GM23338 (cell line): ENCODE measurements at regions not wholly inside any gene's neighbourhood (a gene's known extent, or its start where the extent isn't known, plus 50 kb on each side); places are given as distances from the start of the nearest gene placed in this dataset.

Experiments
- ATAC-seq: fragments of 200-7000 bp; cut with Tn5 transposase; 3 replicates; pipeline ENCODE4 v1.9.1; 2020
- DNase-seq: peaks from one replicate; pipeline ENCODE4 v3.0.0-alpha.2; 2015; ENCODE audit warnings: low spot score
- H2AFZ ChIP-seq: fragments of 200-600 bp; sonication (generic); 2 replicates; pipeline ENCODE4 v1.8.0; 2016; ENCODE audit warnings: antibody characterized with exemption, mild to moderate bottlenecking, moderate library complexity
- H3F3A ChIP-seq: fragments of 200-600 bp; sonication (generic); replicated peaks from 2 replicates; pipeline ENCODE4 v1.8.0; 2017; ENCODE audit warnings: antibody characterized with exemption, mixed run types, low read depth
- H3K27ac ChIP-seq: fragments of 200-600 bp; sonication (generic); 2 replicates; pipeline ENCODE4 v1.6.1; 2016; ENCODE audit warnings: low read depth
- H3K27me3 ChIP-seq: fragments of 200-600 bp; sonication (generic); 2 replicates; pipeline ENCODE4 v1.8.0; 2016; ENCODE audit warnings: mild to moderate bottlenecking, mixed run types, moderate library complexity; ENCODE audit not compliant: insufficient read depth
- H3K36me3 ChIP-seq: fragments of 200-600 bp; sonication (generic); 2 replicates; pipeline ENCODE4 v1.8.0; 2016; ENCODE audit warnings: mild to moderate bottlenecking; ENCODE audit not compliant: insufficient read depth
- H3K4me1 ChIP-seq: fragments of 200-600 bp; sonication (generic); 2 replicates; pipeline ENCODE4 v1.8.0; 2016; ENCODE audit warnings: mild to moderate bottlenecking, moderate library complexity; ENCODE audit not compliant: insufficient read depth
- H3K4me2 ChIP-seq: fragments of 200-600 bp; sonication (generic); 2 replicates; pipeline ENCODE4 v1.7.1; 2017; ENCODE audit warnings: mixed run types
- H3K4me3 ChIP-seq: fragments of 200-600 bp; sonication (generic); 2 replicates; pipeline ENCODE4 v1.6.1; 2016; ENCODE audit warnings: mixed run types
- H3K79me2 ChIP-seq: fragments of 200-600 bp; sonication (generic); replicated peaks from 2 replicates; pipeline ENCODE4 v1.8.0; 2017; ENCODE audit warnings: mild to moderate bottlenecking; ENCODE audit not compliant: insufficient read depth
- H3K9me2 ChIP-seq: fragments of 200-600 bp; sonication (generic); 2 replicates; pipeline ENCODE4 v1.8.0; 2017; ENCODE audit not compliant: insufficient read depth
- H4K20me1 ChIP-seq: fragments of 200-600 bp; sonication (generic); replicated peaks from 2 replicates; pipeline ENCODE4 v1.8.0; 2017; ENCODE audit warnings: mild to moderate bottlenecking; ENCODE audit not compliant: insufficient read depth
- H3K27ac Mint-ChIP-seq: 2 replicates; pipeline ENCODE4 v1.8.0; 2020; ENCODE audit warnings: inconsistent platforms, mild to moderate bottlenecking, moderate library complexity, mixed read lengths
- H3K27me3 Mint-ChIP-seq: 3 replicates; pipeline ENCODE4 v1.8.0; 2022; ENCODE audit warnings: low read depth, mild to moderate bottlenecking, moderate library complexity, mixed read lengths, inconsistent platforms; ENCODE audit not compliant: insufficient read depth, poor library complexity
- H3K36me3 Mint-ChIP-seq: 3 replicates; pipeline ENCODE4 v1.8.0; 2021; ENCODE audit warnings: low read depth, mild to moderate bottlenecking, inconsistent platforms, moderate library complexity, mixed read lengths
- H3K4me1 Mint-ChIP-seq: 3 replicates; pipeline ENCODE4 v1.8.0; 2020; ENCODE audit warnings: mild to moderate bottlenecking, inconsistent platforms, mixed read lengths
- H3K4me3 Mint-ChIP-seq: 3 replicates; pipeline ENCODE4 v1.8.0; 2021; ENCODE audit warnings: moderate library complexity, mild to moderate bottlenecking, inconsistent platforms, mixed read lengths
- H3K9me3 Mint-ChIP-seq: 3 replicates; pipeline ENCODE4 v1.8.0; 2020; ENCODE audit warnings: moderate library complexity, mild to moderate bottlenecking, inconsistent platforms, mixed read lengths
- CREB1 ChIP-seq: fragments of 250-450 bp; sonication (Bioruptor Pico); IDR thresholded peaks from 2 replicates; pipeline ENCODE4 v1.5.0; 2020; ENCODE audit warnings: low read depth, mild to moderate bottlenecking, moderate library complexity
- EZH2phosphoT487 ChIP-seq: fragments of 200-600 bp; sonication (generic); IDR thresholded peaks from one replicate; pipeline ENCODE4 v1.8.1; 2018; ENCODE audit warnings: antibody characterized with exemption; ENCODE audit not compliant: unreplicated experiment
- ZNF114 ChIP-seq: fragments of 250-450 bp; sonication (Bioruptor Pico); IDR thresholded peaks from 2 replicates; pipeline ENCODE4 v1.5.0; 2020; ENCODE audit warnings: mild to moderate bottlenecking, moderate library complexity
- ZNF331 ChIP-seq: fragments of 250-450 bp; sonication (Bioruptor Pico); IDR thresholded peaks from 2 replicates; pipeline ENCODE4 v1.5.0; 2020; ENCODE audit warnings: low read depth, mild to moderate bottlenecking, moderate library complexity
- ZNF462 ChIP-seq: fragments of 250-450 bp; sonication (Bioruptor Pico); IDR thresholded peaks from 2 replicates; pipeline ENCODE4 v1.5.0; 2020; ENCODE audit warnings: mild to moderate bottlenecking, moderate library complexity
- TF ChIP-seq, protein P1 (sequence below): IDR thresholded peaks from one replicate; pipeline ENCODE4 v1.6.1; 2018; ENCODE audit warnings: antibody characterized with exemption; ENCODE audit not compliant: unreplicated experiment
- TF ChIP-seq, protein P2 (sequence below): IDR thresholded peaks from 2 replicates; pipeline ENCODE4 v1.6.1; 2016; ENCODE audit warnings: antibody characterized with exemption
- TF ChIP-seq, protein P3 (sequence below), 2 experiments: fragments of 200-600 bp in 1 of 2; sonication (generic) in 1 of 2; conservative IDR thresholded peaks; 2 replicates each; pipeline versions ENCODE4 v1.5.1 to v1.6.1; 2016 to 2017; ENCODE audit warnings: antibody characterized with exemption in 2 of 2, low read depth in 2 of 2, mild to moderate bottlenecking in 2 of 2, moderate library complexity in 1 of 2

GRCh38 chr5:83848941-83849340, 128.3 kb upstream of the HAPLN1 start:
- Mint-ChIP-seq H3K4me3 (no peak overlapping the region), H3K9me3 (no peaks in the 10 kb centered on the region), H3K27ac (no peak overlapping the region), H3K27me3 (peaks cover 2% of the 10 kb centered on the region), H3K4me1 (peaks cover 7% of the 10 kb centered on the region), H3K36me3 (no peaks in the 10 kb centered on the region)
- Histone ChIP-seq H3K4me3 (no peak overlapping the region), H4K20me1 (no peaks in the 10 kb centered on the region), H3K79me2 (no peaks in the 10 kb centered on the region), H3K4me2 (no peak overlapping the region), H3K27me3 (no peaks in the 10 kb centered on the region), H3K27ac (no peak overlapping the region), H3F3A (no peaks in the 10 kb centered on the region), H3K9me2 (no peaks in the 10 kb centered on the region), H3K36me3 (no peaks in the 10 kb centered on the region), H3K4me1 (no peaks in the 10 kb centered on the region), H2AFZ (no peak overlapping the region)
- no peak for DNase-seq
- no peak for ATAC-seq
- TF ChIP-seq, protein P1, sequence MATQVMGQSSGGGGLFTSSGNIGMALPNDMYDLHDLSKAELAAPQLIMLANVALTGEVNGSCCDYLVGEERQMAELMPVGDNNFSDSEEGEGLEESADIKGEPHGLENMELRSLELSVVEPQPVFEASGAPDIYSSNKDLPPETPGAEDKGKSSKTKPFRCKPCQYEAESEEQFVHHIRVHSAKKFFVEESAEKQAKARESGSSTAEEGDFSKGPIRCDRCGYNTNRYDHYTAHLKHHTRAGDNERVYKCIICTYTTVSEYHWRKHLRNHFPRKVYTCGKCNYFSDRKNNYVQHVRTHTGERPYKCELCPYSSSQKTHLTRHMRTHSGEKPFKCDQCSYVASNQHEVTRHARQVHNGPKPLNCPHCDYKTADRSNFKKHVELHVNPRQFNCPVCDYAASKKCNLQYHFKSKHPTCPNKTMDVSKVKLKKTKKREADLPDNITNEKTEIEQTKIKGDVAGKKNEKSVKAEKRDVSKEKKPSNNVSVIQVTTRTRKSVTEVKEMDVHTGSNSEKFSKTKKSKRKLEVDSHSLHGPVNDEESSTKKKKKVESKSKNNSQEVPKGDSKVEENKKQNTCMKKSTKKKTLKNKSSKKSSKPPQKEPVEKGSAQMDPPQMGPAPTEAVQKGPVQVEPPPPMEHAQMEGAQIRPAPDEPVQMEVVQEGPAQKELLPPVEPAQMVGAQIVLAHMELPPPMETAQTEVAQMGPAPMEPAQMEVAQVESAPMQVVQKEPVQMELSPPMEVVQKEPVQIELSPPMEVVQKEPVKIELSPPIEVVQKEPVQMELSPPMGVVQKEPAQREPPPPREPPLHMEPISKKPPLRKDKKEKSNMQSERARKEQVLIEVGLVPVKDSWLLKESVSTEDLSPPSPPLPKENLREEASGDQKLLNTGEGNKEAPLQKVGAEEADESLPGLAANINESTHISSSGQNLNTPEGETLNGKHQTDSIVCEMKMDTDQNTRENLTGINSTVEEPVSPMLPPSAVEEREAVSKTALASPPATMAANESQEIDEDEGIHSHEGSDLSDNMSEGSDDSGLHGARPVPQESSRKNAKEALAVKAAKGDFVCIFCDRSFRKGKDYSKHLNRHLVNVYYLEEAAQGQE = no peak
- TF ChIP-seq ZNF462 (CRISPR knock-in tag) (no peak), ZNF114 (CRISPR knock-in tag) (no peak), CREB1 (no peak), ZNF331 (no peak), EZH2phosphoT487 (no peak)
- TF ChIP-seq, protein P2, sequence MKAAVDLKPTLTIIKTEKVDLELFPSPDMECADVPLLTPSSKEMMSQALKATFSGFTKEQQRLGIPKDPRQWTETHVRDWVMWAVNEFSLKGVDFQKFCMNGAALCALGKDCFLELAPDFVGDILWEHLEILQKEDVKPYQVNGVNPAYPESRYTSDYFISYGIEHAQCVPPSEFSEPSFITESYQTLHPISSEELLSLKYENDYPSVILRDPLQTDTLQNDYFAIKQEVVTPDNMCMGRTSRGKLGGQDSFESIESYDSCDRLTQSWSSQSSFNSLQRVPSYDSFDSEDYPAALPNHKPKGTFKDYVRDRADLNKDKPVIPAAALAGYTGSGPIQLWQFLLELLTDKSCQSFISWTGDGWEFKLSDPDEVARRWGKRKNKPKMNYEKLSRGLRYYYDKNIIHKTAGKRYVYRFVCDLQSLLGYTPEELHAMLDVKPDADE = no peak
- TF ChIP-seq, protein P3, sequence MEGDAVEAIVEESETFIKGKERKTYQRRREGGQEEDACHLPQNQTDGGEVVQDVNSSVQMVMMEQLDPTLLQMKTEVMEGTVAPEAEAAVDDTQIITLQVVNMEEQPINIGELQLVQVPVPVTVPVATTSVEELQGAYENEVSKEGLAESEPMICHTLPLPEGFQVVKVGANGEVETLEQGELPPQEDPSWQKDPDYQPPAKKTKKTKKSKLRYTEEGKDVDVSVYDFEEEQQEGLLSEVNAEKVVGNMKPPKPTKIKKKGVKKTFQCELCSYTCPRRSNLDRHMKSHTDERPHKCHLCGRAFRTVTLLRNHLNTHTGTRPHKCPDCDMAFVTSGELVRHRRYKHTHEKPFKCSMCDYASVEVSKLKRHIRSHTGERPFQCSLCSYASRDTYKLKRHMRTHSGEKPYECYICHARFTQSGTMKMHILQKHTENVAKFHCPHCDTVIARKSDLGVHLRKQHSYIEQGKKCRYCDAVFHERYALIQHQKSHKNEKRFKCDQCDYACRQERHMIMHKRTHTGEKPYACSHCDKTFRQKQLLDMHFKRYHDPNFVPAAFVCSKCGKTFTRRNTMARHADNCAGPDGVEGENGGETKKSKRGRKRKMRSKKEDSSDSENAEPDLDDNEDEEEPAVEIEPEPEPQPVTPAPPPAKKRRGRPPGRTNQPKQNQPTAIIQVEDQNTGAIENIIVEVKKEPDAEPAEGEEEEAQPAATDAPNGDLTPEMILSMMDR (conservative IDR thresholded peaks at IDR 0.05; ENCODE audit: low read depth in 2 of 2) = no peak
